Activated T-cell treated with anti-CD3 and anti-CD28 coated beads for 1 hour (primary cell): ENCODE measurements at regions not wholly inside any gene's neighbourhood (a gene's known extent, or its start where the extent isn't known, plus 50 kb on each side); places are given as distances from the start of the nearest gene placed in this dataset.
"Not testable (repeated sequence)": the region's sequence is repeated elsewhere in the genome, so short reads cannot be mapped to it uniquely, and the experiment has no call there.

Source experiments
- DNase-seq: peaks from one replicate; pipeline ENCODE4 v3.0.0-alpha.2; 2020; ENCODE audit warnings: low read depth

DNA sequence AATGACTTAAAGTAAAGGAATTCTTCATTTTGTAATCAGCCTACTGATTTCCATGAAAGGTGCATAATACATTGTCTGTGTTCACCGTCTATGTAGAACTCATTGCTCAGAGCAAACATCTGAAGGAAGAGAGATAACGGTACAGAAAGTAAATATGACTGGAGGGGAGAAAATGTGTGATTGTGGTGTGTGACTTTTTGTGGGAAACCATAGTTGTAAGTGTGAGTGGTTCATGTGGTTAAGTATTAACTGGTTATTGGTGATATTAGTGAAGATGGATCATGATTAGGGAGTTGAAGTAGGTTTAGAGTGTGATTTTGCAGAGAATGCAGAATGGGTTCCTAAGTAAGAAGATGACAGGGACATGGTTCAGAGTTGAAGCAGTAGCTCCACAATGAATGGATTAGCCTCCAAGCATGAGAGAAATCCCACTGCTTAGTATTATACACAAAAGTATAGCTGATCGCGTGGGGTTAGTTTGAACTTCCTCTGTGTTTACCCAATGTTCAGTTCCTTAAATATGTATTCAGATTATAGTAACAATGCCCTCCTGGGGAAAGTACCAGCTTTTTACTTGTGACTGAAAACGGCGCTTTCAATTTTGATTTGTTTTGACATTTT, 368.9 kb downstream of the UTRN start:
- DNase-seq, result no peak

DNA sequence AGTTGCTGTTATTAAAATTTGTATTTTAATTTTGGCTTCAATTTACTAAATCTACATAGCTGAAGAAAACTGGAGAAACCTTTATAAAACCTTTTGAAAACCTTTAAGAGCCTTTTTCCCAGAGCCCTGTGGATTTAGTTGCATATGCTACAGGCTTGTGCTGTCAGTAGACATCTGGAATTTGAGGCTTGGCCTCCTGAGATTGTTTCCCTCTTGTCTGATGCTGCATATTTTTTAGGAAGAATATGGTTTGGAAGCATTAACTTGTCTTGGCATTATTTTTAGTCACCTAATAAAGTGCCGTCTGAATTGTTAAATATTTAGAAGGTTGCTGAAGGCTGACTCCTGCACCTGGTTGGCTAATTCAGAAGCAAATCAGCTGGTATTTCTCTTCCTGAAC, 369.4 kb downstream of the UTRN start:
- no peak for DNase-seq

GRCh38 chr6:144655376-144655775, 370.2 kb downstream of the UTRN start:
- no peak for DNase-seq

GRCh38 chr6:144657691-144658090, 372.6 kb downstream of the UTRN start:
- DNase-seq, result no peak

GRCh38 chr6:144659202-144660182, 374.4 kb downstream of the UTRN start:
- no peak for DNase-seq

- no peak for DNase-seq
These were observed 375.5 kb downstream of the UTRN start for GRCh38 chr6:144660561-144661115.

GRCh38 chr6:144661116-144661806, 376.1 kb downstream of the UTRN start:
- no peak for DNase-seq

GRCh38 chr6:144662812-144663365, 377.8 kb downstream of the UTRN start:
- DNase-seq, result no peak

- DNase-seq, result no peak
These were observed 379.1 kb downstream of the UTRN start for GRCh38 chr6:144664281-144664680.

DNA sequence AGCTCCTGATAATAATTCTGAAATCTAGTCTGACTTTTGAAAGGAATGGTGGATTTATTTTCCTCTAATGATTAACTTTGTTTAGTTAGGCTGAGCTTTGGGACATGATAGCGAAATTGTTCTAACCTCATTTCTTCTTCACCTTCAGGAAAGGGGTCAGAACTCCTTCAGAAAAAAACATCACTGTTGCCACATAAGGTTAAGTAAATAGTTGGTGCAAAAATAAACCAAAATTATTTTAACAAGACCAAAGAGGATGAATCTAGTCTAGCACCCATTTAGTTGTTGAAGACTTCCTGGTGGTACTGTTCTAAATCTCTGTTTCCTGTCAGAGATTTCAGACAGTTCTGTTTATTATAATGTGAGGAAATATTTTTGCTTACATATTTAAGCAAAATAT, 379.8 kb downstream of the UTRN start:
- no peak for DNase-seq

DNA sequence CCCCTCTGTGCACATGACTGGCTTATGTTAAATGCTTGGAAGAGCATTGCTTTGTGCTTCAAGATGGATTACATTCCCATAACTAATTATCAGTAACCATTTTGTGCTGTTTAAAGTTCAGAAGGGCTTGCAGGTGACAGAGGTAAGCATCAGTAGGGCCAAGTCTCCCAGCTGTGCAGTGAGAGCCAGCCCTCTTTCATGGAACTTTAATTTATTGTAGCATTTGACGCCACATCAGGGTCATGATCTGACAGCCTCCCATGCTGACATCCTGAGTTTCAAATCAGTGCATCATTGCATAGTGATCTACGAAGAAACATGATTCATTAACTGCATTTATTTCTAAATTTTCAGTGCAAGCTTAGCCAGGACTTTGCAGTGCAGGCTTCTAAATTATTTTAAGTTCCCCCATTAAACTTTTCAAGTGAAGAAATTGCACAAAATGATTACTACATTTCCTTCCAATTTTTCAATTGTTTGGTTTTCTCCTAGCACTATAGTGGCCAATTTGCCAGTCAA, 380.9 kb downstream of the UTRN start:
- DNase-seq, result no peak

- no peak for DNase-seq
These were observed 381.6 kb downstream of the UTRN start for GRCh38 chr6:144666781-144667180.

DNA sequence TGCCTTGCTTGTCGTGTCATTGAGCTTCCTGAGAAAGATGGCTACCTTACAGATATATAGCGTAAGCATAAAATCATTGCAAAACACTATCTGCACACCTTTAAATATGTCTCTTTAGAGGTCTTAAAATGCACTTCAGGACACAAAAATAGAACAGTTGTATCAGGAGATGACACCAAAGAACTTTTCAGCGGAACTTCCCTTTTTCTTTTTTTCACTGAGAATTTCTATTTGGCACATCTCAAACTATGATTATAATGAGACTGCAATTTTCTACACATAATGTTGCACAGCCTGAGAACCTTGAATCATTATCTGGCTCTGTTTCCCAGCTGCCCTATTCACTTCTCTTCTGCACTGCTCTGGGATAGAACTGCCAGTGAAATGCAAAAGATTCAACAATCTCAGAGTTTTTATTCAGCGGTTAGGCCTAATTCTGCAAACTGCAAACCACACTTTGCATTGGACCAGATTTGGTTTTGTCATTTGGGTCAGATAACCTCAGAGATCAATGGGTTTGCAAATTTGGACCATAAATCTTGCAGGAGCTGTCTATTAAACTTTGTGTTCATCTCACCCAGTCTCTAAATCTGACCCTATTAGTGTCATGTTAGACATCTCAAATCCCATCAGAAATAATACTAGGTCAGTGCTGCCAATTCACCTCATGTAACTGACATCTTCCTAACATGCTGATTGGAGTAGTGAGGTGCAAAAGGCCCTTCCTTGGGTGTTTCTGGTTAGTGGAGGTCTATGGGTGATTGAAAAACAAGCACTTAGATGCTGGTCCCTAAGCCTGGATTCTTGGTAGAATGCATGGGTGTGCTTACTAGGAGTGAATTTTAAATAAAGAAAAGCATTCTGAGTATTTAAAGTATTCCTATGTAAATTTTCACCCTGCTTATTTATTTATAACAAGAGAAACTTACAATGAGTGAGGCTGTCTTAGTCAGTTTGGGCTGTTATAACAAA, 382.7 kb downstream of the UTRN start:
- DNase-seq, result no peak

- DNase-seq, result not testable (repeated sequence)
These were observed 385.1 kb downstream of the UTRN start for GRCh38 chr6:144670259-144670658.

DNA sequence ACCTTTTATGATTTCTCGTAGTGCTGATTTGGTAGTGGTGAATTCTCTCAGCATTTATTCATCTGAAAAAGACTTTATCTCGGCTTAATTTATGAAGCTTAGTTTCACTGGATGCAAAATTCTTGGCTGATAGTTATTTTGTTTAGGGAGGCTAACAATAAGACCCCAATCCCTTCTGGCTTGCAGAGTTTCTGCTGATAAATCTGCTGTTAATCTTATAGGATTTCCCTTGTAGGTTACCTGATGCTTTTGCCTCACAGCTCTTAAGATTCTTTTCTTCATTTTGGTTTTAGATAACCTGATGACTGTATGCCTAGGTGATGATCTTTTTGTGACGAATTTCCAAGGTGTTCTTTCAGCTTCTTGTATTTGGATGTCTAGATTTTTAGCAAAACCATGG, 388.7 kb downstream of the UTRN start:
- no peak for DNase-seq

DNA sequence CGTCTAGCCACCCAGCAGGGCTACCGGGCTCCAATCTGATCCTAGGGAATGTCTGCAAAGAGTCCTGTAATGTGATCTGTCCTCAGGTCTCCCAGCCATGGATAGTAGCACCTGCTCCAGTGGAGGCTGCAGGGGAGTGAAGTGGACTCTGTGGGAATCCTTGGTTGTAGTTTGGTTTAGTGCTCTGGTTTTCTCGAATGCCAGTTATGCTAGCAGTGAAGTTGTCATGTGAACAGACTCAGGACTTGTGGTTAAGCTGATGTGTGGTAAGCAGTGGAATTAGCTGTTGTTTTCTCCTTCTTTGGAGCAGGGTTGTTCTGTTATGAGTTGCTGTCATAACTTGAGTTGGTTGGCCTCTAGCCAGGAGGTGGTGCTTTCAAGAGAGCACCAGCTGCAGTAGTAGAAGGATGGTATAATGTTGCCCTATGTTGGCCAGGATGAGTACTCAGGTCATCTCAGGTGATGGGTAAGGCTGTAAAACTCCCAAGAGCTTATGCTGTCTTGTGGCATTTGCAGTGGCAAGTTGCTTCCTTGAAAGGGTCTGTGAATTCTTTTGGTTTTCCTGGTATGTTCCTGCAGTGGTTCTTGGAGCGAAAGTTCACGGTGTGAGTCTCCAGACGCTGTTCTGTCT, 390.2 kb downstream of the UTRN start:
- DNase-seq, result no peak

- not testable (repeated sequence) for DNase-seq
These were observed 391.2 kb downstream of the UTRN start for GRCh38 chr6:144676310-144676709.

- DNase-seq, result not testable (repeated sequence)
These were observed 392.1 kb downstream of the UTRN start for GRCh38 chr6:144677263-144677662.

- DNase-seq, result no peak
These were observed 393.7 kb downstream of the UTRN start for GRCh38 chr6:144678844-144679243.

DNA sequence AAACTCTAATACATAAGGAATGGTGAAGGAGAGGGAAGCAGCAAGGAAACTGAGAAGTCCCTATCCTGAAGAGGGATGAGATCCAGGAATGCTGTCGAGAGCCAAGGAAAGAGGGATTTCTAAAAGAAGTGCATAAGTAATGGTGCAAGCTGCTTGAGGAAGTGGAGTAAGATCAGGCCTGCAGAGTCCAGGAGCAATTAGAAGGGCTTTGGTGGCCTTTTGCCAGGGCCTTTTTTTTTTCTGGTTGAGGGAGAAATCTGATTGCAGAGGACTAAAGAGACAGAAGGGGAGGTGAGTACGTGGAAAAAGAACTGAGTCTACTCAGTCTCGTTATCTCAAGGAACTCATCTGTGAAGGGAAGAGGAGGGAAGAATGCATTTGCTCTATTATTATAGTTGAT, 396.2 kb downstream of the UTRN start:
- DNase-seq, result no peak
